ENCODE measurements at regions not wholly inside any gene's neighbourhood (a gene's known extent, or its start where the extent isn't known, plus 50 kb on each side); places are given as distances from the start of the nearest gene placed in this dataset.
"Not testable (repeated sequence)": the region's sequence is repeated elsewhere in the genome, so short reads cannot be mapped to it uniquely, and the experiment has no call there.

GRCh38 chr4:20196476-20196875 lies 55.2 kb upstream of the SLIT2 start:
- no peak for DNase-seq

- DNase-seq, result no peak
Observed at GRCh38 chr4:20195071-20195885, 56.4 kb upstream of the SLIT2 start.

- no peak for DNase-seq
Observed at GRCh38 chr4:20194123-20195013, 57.3 kb upstream of the SLIT2 start.

GRCh38 chr4:20193141-20193936 lies 58.4 kb upstream of the SLIT2 start:
- DNase-seq, result no peak

- no peak for DNase-seq
Observed at GRCh38 chr4:20192736-20193135, 59.0 kb upstream of the SLIT2 start.

GRCh38 chr4:20185103-20185502 lies 66.6 kb upstream of the SLIT2 start:
- DNase-seq, result no peak

- not testable (repeated sequence) for DNase-seq
Observed at GRCh38 chr4:20183131-20183530, 68.6 kb upstream of the SLIT2 start.

GRCh38 chr4:20181926-20182325 lies 69.8 kb upstream of the SLIT2 start:
- DNase-seq, result no peak

- no peak for DNase-seq
Observed at GRCh38 chr4:20180509-20180908, 71.2 kb upstream of the SLIT2 start.

GRCh38 chr4:20178902-20179576 lies 72.7 kb upstream of the SLIT2 start:
- DNase-seq, result no peak

- DNase-seq, result no peak
Observed at GRCh38 chr4:20176881-20177280, 74.8 kb upstream of the SLIT2 start.

GRCh38 chr4:20172070-20172760 lies 79.5 kb upstream of the SLIT2 start:
- no peak for DNase-seq

- DNase-seq, result no peak
Observed at GRCh38 chr4:20166544-20166943, 85.2 kb upstream of the SLIT2 start.

- DNase-seq, result no peak
Observed at GRCh38 chr4:20159516-20159915, 92.2 kb upstream of the SLIT2 start.

- no peak for DNase-seq
Observed at GRCh38 chr4:20158195-20158594, 93.5 kb upstream of the SLIT2 start.

- no peak for DNase-seq
Observed at GRCh38 chr4:20151436-20151835, 100.3 kb upstream of the SLIT2 start.

- DNase-seq, result not testable (repeated sequence)
Observed at GRCh38 chr4:20149143-20149542, 102.6 kb upstream of the SLIT2 start.

GRCh38 chr4:20137176-20137575 lies 114.5 kb upstream of the SLIT2 start:
- no peak for DNase-seq

- no peak for DNase-seq
Observed at GRCh38 chr4:20127626-20128025, 124.1 kb upstream of the SLIT2 start.

- no peak for DNase-seq
Observed at GRCh38 chr4:20126906-20127305, 124.8 kb upstream of the SLIT2 start.

GRCh38 chr4:20124317-20125026 lies 127.2 kb upstream of the SLIT2 start:
- no peak for DNase-seq

Data from stimulated activated CD4-positive, alpha-beta T cell treated with anti-CD3 and anti-CD28 coated beads, Interleukin-1b, Interleukin-23, amount 100 ng/mL, for 48 hours (primary cell).